HEK293 (cell line): ENCODE measurements at regions not wholly inside any gene's neighbourhood (a gene's known extent, or its start where the extent isn't known, plus 50 kb on each side); places are given as distances from the start of the nearest gene placed in this dataset.

Experiments used
- CTCF ChIA-PET: fragments of 350-600 bp; formaldehyde crosslinking; extraction: SDS; loops from one replicate; lab custom pipeline; 2021; ENCODE audit warnings: antibody characterized with exemption; lab: Yijun Ruan, JAX
- POLR2A ChIA-PET: fragments of 300-600 bp; formaldehyde crosslinking; extraction: SDS; loops from one replicate; lab custom pipeline; 2020; ENCODE audit warnings: antibody characterized with exemption, inconsistent platforms; lab: Yijun Ruan, JAX
- H3K27ac ChIP-seq: fragments of 200-500 bp; sonication (Bioruptor generic); 2 replicates; pipeline ENCODE4 v1.5.1; 2014; ENCODE audit warnings: low read depth, low read length, control low read depth, inconsistent platforms; ENCODE audit errors: extremely low read depth
- H3K36me3 ChIP-seq, 2 experiments: fragments of 200-500 bp in 1 of 2; sonication (Bioruptor generic) in 1 of 2; 1 replicate in 1 of 2; 2 replicates in 1 of 2; pipeline ENCODE4 v1.5.1; 2014 to 2017; ENCODE audit warnings: inconsistent platforms in 2 of 2, low read length in 2 of 2; ENCODE audit not compliant: control insufficient read depth in 2 of 2, insufficient read depth in 1 of 2
- H3K4me1 ChIP-seq: fragments of 200-500 bp; sonication (Bioruptor generic); 2 replicates; pipeline ENCODE4 v1.5.1; 2014; ENCODE audit warnings: mild to moderate bottlenecking, low read length, inconsistent platforms; ENCODE audit not compliant: control insufficient read depth, insufficient read depth
- H3K4me3 ChIP-seq: 2 replicates; pipeline ENCODE4 v1.5.1; 2011; ENCODE audit warnings: low read depth, mild to moderate bottlenecking, control low read depth, low read length, moderate library complexity
- H3K9me3 ChIP-seq: fragments of 200-500 bp; sonication (Bioruptor generic); 2 replicates; pipeline ENCODE4 v1.5.1; 2014; ENCODE audit warnings: low read depth, low read length, inconsistent platforms; ENCODE audit not compliant: control insufficient read depth, insufficient read depth
- AEBP2 ChIP-seq: fragments of 450-650 bp; formaldehyde crosslinking; IDR thresholded peaks from 2 replicates; pipeline ENCODE4 v1.5.1; 2016; ENCODE audit warnings: missing biosample characterization, missing genetic modification characterization, borderline replicate concordance
- GLI2 ChIP-seq: fragments of 450-650 bp; formaldehyde crosslinking; IDR thresholded peaks from 2 replicates; pipeline ENCODE4; 2017; ENCODE audit warnings: missing biosample characterization, missing genetic modification characterization, low read depth, borderline replicate concordance
- OSR2 ChIP-seq: fragments of 450-650 bp; formaldehyde crosslinking; IDR thresholded peaks from 2 replicates; pipeline ENCODE4 v1.5.1; 2016; ENCODE audit warnings: missing biosample characterization, missing genetic modification characterization
- REPIN1 ChIP-seq: fragments of 450-650 bp; formaldehyde crosslinking; IDR thresholded peaks from 2 replicates; pipeline ENCODE4 v1.5.1; 2017; ENCODE audit warnings: missing biosample characterization, missing genetic modification characterization, low read depth
- SP2 ChIP-seq: fragments of 450-650 bp; formaldehyde crosslinking; IDR thresholded peaks from 2 replicates; pipeline ENCODE4 v1.5.1; 2016; ENCODE audit warnings: missing biosample characterization, missing genetic modification characterization
- SP7 ChIP-seq: fragments of 450-650 bp; formaldehyde crosslinking; IDR thresholded peaks from 2 replicates; pipeline ENCODE4 v1.5.1; 2016; ENCODE audit warnings: missing biosample characterization, missing genetic modification characterization
- YY1 ChIP-seq: fragments of 450-650 bp; formaldehyde crosslinking; IDR thresholded peaks from 2 replicates; pipeline ENCODE4 v1.5.1; 2018; ENCODE audit warnings: missing biosample characterization, missing genetic modification characterization
- ZBTB10 ChIP-seq: fragments of 450-650 bp; formaldehyde crosslinking; IDR thresholded peaks from 2 replicates; pipeline ENCODE4 v1.5.1; 2016; ENCODE audit warnings: missing biosample characterization, missing genetic modification characterization
- ZBTB20 ChIP-seq: fragments of 450-650 bp; formaldehyde crosslinking; IDR thresholded peaks from 2 replicates; pipeline ENCODE4 v1.5.1; 2016; ENCODE audit warnings: missing biosample characterization, missing genetic modification characterization
- ZFHX2 ChIP-seq: fragments of 450-650 bp; formaldehyde crosslinking; conservative IDR thresholded peaks from 2 replicates; pipeline ENCODE4 v1.5.1; 2016; ENCODE audit warnings: missing biosample characterization, missing genetic modification characterization
- ZIC2 ChIP-seq: fragments of 450-650 bp; formaldehyde crosslinking; IDR thresholded peaks from 2 replicates; pipeline ENCODE4 v1.5.1; 2016; ENCODE audit warnings: missing biosample characterization, missing genetic modification characterization
- ZNF157 ChIP-seq: fragments of 450-650 bp; formaldehyde crosslinking; IDR thresholded peaks from 2 replicates; pipeline ENCODE4 v1.5.1; 2016; ENCODE audit warnings: missing biosample characterization, missing genetic modification characterization
- ZNF175 ChIP-seq: fragments of 450-650 bp; formaldehyde crosslinking; IDR thresholded peaks from 2 replicates; pipeline ENCODE4 v1.5.1; 2016; ENCODE audit warnings: missing biosample characterization, missing genetic modification characterization
- ZNF239 ChIP-seq: fragments of 450-650 bp; formaldehyde crosslinking; IDR thresholded peaks from 2 replicates; pipeline ENCODE4 v1.5.1; 2016; ENCODE audit warnings: missing biosample characterization, missing genetic modification characterization
- ZNF24 ChIP-seq: fragments of 450-650 bp; formaldehyde crosslinking; IDR thresholded peaks from 2 replicates; pipeline ENCODE4 v1.5.1; 2016; ENCODE audit warnings: missing biosample characterization, missing genetic modification characterization
- ZNF248 ChIP-seq: fragments of 450-650 bp; formaldehyde crosslinking; IDR thresholded peaks from 2 replicates; pipeline ENCODE4 v1.5.1; 2017; ENCODE audit warnings: missing biosample characterization, missing genetic modification characterization
- ZNF391 ChIP-seq: fragments of 450-650 bp; formaldehyde crosslinking; IDR thresholded peaks from 2 replicates; pipeline ENCODE4 v1.5.1; 2016; ENCODE audit warnings: low read depth, missing biosample characterization, missing genetic modification characterization, borderline replicate concordance
- ZNF394 ChIP-seq: fragments of 450-650 bp; formaldehyde crosslinking; IDR thresholded peaks from 2 replicates; pipeline ENCODE4 v1.5.1; 2016; ENCODE audit warnings: missing biosample characterization, missing genetic modification characterization, mild to moderate bottlenecking, moderate library complexity, borderline replicate concordance
- ZNF510 ChIP-seq: fragments of 450-650 bp; formaldehyde crosslinking; IDR thresholded peaks from 2 replicates; pipeline ENCODE4 v1.5.1; 2018; ENCODE audit warnings: mild to moderate bottlenecking, missing genetic modification characterization, missing biosample characterization; ENCODE audit not compliant: insufficient replicate concordance
- ZNF530 ChIP-seq: fragments of 450-650 bp; formaldehyde crosslinking; IDR thresholded peaks from 2 replicates; pipeline ENCODE4 v1.5.1; 2016; ENCODE audit warnings: low read depth, missing biosample characterization, missing genetic modification characterization
- ZNF654 ChIP-seq: fragments of 450-650 bp; formaldehyde crosslinking; IDR thresholded peaks from 2 replicates; pipeline ENCODE4 v1.5.1; 2016; ENCODE audit warnings: low read depth, missing biosample characterization, missing genetic modification characterization
- ZNF677 ChIP-seq: fragments of 450-650 bp; IDR thresholded peaks from 2 replicates; pipeline ENCODE4 v1.5.0; 2018; ENCODE audit warnings: missing biosample characterization, mild to moderate bottlenecking, missing genetic modification characterization, moderate library complexity
- ZSCAN16 ChIP-seq: fragments of 450-650 bp; formaldehyde crosslinking; IDR thresholded peaks from 2 replicates; pipeline ENCODE4 v1.5.1; 2016; ENCODE audit warnings: missing biosample characterization, missing genetic modification characterization
- TF ChIP-seq, protein P1 (sequence below): fragments of 450-650 bp; formaldehyde crosslinking; IDR thresholded peaks from 2 replicates; pipeline ENCODE4 v1.5.0; 2017; ENCODE audit warnings: missing biosample characterization, missing genetic modification characterization, borderline replicate concordance
- TF ChIP-seq, protein P2 (sequence below): fragments of 450-650 bp; formaldehyde crosslinking; IDR thresholded peaks from 2 replicates; pipeline ENCODE4 v1.5.1; 2016; ENCODE audit warnings: missing biosample characterization, missing genetic modification characterization

- H3K4me3 ChIP-seq = no peak overlapping the region
- no peaks in the 10 kb centered on the region for H3K36me3 ChIP-seq
- POLR2A ChIA-PET = no interaction called here
- TF ChIP-seq ZFHX2 (no peak), ZNF248 (tag by site-specific recombination) (no peak), ZBTB20 (tag by site-specific recombination) (no peak), GLI2 (tag by site-specific recombination) (no peak), REPIN1 (tag by site-specific recombination) (no peak), ZSCAN16 (tag by site-specific recombination) (no peak), ZNF677 (tag by site-specific recombination) (no peak), ZNF239 (tag by site-specific recombination) (no peak), ZNF157 (tag by site-specific recombination) (no peak), SP2 (tag by site-specific recombination) (no peak), OSR2 (tag by site-specific recombination) (no peak), ZNF654 (tag by site-specific recombination) (no peak), ZNF530 (tag by site-specific recombination) (no peak)
- H3K9me3 ChIP-seq = no peaks in the 10 kb centered on the region
- no peak overlapping the region for H3K27ac ChIP-seq
- H3K4me1 ChIP-seq = no peaks in the 10 kb centered on the region
- CTCF ChIA-PET = no interaction called here
Measured at GRCh38 chr10:130901311-130902165, 410.0 kb downstream of the TCERG1L start.

- H3K27ac ChIP-seq = no peak overlapping the region
- no peaks in the 10 kb centered on the region for H3K36me3 ChIP-seq
- TF ChIP-seq, protein P1, sequence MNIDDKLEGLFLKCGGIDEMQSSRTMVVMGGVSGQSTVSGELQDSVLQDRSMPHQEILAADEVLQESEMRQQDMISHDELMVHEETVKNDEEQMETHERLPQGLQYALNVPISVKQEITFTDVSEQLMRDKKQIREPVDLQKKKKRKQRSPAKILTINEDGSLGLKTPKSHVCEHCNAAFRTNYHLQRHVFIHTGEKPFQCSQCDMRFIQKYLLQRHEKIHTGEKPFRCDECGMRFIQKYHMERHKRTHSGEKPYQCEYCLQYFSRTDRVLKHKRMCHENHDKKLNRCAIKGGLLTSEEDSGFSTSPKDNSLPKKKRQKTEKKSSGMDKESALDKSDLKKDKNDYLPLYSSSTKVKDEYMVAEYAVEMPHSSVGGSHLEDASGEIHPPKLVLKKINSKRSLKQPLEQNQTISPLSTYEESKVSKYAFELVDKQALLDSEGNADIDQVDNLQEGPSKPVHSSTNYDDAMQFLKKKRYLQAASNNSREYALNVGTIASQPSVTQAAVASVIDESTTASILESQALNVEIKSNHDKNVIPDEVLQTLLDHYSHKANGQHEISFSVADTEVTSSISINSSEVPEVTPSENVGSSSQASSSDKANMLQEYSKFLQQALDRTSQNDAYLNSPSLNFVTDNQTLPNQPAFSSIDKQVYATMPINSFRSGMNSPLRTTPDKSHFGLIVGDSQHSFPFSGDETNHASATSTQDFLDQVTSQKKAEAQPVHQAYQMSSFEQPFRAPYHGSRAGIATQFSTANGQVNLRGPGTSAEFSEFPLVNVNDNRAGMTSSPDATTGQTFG (tag by site-specific recombination) = no peak
- TF ChIP-seq ZNF24 (tag by site-specific recombination) = no peak
- TF ChIP-seq ZNF394 = no peak
- TF ChIP-seq, protein P2, sequence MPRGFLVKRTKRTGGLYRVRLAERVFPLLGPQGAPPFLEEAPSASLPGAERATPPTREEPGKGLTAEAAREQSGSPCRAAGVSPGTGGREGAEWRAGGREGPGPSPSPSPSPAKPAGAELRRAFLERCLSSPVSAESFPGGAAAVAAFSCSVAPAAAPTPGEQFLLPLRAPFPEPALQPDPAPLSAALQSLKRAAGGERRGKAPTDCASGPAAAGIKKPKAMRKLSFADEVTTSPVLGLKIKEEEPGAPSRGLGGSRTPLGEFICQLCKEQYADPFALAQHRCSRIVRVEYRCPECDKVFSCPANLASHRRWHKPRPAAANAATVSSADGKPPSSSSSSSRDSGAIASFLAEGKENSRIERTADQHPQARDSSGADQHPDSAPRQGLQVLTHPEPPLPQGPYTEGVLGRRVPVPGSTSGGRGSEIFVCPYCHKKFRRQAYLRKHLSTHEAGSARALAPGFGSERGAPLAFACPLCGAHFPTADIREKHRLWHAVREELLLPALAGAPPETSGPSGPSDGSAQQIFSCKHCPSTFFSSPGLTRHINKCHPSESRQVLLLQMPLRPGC (tag by site-specific recombination) = no peak
- TF ChIP-seq SP7 (tag by site-specific recombination) = no peak
- TF ChIP-seq ZNF175 (tag by site-specific recombination) = no peak
- TF ChIP-seq ZIC2 (tag by site-specific recombination) = no peak
- no peak for TF ChIP-seq ZNF391 (tag by site-specific recombination)
- TF ChIP-seq ZBTB10 = no peak
- TF ChIP-seq YY1 (tag by site-specific recombination) = no peak
- TF ChIP-seq ZNF510 (tag by site-specific recombination) = no peak
- no peak for TF ChIP-seq AEBP2
- H3K4me3 ChIP-seq = no peak overlapping the region
- ChIA-PET CTCF (no interaction called here), POLR2A (no interaction called here)
- H3K9me3 ChIP-seq = no peaks in the 10 kb centered on the region
- no peaks in the 10 kb centered on the region for H3K4me1 ChIP-seq
Measured at GRCh38 chr10:130902471-130902870, 409.1 kb downstream of the TCERG1L start.
